ENCODE measurements at regions not wholly inside any gene's neighbourhood (a gene's known extent, or its start where the extent isn't known, plus 50 kb on each side); places are given as distances from the start of the nearest gene placed in this dataset.
"Not testable (repeated sequence)": the region's sequence is repeated elsewhere in the genome, so short reads cannot be mapped to it uniquely, and the experiment has no call there.

DNA sequence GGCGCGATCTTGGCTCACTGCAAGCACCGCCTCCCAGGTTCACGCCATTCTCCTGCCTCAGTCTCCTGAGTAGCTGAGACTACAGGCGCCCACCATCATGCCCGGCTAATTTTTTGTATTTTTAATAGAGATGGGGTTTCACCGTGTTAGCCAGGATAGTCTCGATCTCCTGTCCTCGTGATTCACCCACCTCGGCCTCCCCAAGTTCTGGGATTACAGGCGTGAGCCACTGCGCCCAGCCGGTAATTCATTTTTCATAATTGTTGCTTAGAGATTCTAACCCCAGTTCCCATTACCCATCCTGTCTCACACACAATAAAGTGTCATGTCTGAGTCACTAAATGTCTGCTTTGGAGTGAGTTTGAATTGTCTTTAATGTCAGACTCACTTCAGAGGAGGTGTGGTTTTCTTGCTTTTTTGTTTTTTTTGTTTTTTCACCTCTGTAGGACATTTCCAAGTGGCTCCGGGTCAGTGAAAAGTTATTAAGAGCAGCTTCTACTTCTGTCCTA, 281.2 kb upstream of the FAM240B start:
- H2AFZ ChIP-seq (ENCODE audit: low read depth, low read length); H3K9ac ChIP-seq (replicated peaks; ENCODE audit: extremely low read depth, insufficient read depth, low read length); H3K36me3 ChIP-seq (ENCODE audit: control insufficient read depth in 2 of 2, extremely low read depth in 1 of 2, insufficient read depth in 2 of 2, low read length in 2 of 2); H3K4me3 ChIP-seq (replicated peaks in 1 of 3; ENCODE audit: insufficient read depth in 1 of 3, low read depth in 1 of 3, low read length in 3 of 3); H3K79me2 ChIP-seq (ENCODE audit: control insufficient read depth, insufficient read depth, low read length); H3K4me1 ChIP-seq (ENCODE audit: control insufficient read depth, extremely low read depth, insufficient read depth, low read length); intact Hi-C loops (cut with micrococcal nuclease); DNase-seq (ENCODE audit: low read depth, low spot score); dilution Hi-C loops (cut with MboI; ENCODE audit: extremely low pct_ligation_motif_present, low sequenced_read_pairs); H3K4me2 ChIP-seq (ENCODE audit: insufficient read depth, low read length); H4K20me1 ChIP-seq (replicated peaks; ENCODE audit: control insufficient read depth, extremely low read depth, insufficient read depth, low read length); BruUV-seq (replicated peaks); H3K27me3 ChIP-seq (ENCODE audit: control insufficient read depth in 2 of 2, insufficient read depth in 2 of 2, low read length in 2 of 2); CTCF ChIA-PET; H3K27ac ChIP-seq (ENCODE audit: insufficient read depth, low read depth, low read length); FAIRE-seq; POLR2A ChIA-PET; H3K9me1 ChIP-seq (replicated peaks; ENCODE audit: control insufficient read depth, extremely low read depth, insufficient read depth, low read length); H3K9me3 ChIP-seq (replicated peaks; ENCODE audit: control insufficient read depth, insufficient read depth, low read length): not testable (repeated sequence)

- H3K4me3 ChIP-seq (replicated peaks in 1 of 3; ENCODE audit: insufficient read depth in 1 of 3, low read depth in 1 of 3, low read length in 3 of 3); dilution Hi-C loops (cut with MboI; ENCODE audit: extremely low pct_ligation_motif_present, low sequenced_read_pairs); DNase-seq (ENCODE audit: low read depth, low spot score); H3K4me1 ChIP-seq (ENCODE audit: control insufficient read depth, extremely low read depth, insufficient read depth, low read length); H2AFZ ChIP-seq (ENCODE audit: low read depth, low read length); BruUV-seq (replicated peaks); H4K20me1 ChIP-seq (replicated peaks; ENCODE audit: control insufficient read depth, extremely low read depth, insufficient read depth, low read length); H3K9ac ChIP-seq (replicated peaks; ENCODE audit: extremely low read depth, insufficient read depth, low read length); FAIRE-seq; intact Hi-C loops (cut with micrococcal nuclease); H3K27me3 ChIP-seq (ENCODE audit: control insufficient read depth in 2 of 2, insufficient read depth in 2 of 2, low read length in 2 of 2); H3K79me2 ChIP-seq (ENCODE audit: control insufficient read depth, insufficient read depth, low read length); POLR2A ChIA-PET; H3K27ac ChIP-seq (ENCODE audit: insufficient read depth, low read depth, low read length); H3K9me1 ChIP-seq (replicated peaks; ENCODE audit: control insufficient read depth, extremely low read depth, insufficient read depth, low read length); H3K4me2 ChIP-seq (ENCODE audit: insufficient read depth, low read length); H3K9me3 ChIP-seq (replicated peaks; ENCODE audit: control insufficient read depth, insufficient read depth, low read length); CTCF ChIA-PET; H3K36me3 ChIP-seq (ENCODE audit: control insufficient read depth in 2 of 2, extremely low read depth in 1 of 2, insufficient read depth in 2 of 2, low read length in 2 of 2): not testable (repeated sequence)
Measured at GRCh38 chr9:38999277-38999676, 279.3 kb upstream of the FAM240B start.

DNA sequence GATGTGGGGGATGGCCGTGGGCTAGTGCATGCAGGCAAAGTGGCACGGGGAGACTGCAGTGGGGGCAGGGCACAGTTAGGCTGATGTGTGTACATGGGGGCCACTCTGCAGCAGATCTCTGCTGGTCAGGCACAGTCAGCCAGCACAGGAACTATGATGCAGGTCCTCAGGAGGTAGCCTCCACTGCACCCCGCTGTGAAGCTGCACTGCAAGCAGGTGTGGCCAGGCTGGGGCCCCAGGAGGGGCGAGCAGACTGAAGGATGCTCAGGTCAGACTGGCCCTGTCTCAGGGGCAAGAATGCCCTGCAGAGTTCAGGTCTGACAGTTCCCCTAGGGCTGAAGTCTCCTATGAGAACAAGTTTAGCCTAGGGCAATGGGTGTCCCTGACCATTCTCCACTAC, 273.8 kb upstream of the FAM240B start:
- BruUV-seq (replicated peaks); FAIRE-seq; POLR2A ChIA-PET: not testable (repeated sequence)

DNA sequence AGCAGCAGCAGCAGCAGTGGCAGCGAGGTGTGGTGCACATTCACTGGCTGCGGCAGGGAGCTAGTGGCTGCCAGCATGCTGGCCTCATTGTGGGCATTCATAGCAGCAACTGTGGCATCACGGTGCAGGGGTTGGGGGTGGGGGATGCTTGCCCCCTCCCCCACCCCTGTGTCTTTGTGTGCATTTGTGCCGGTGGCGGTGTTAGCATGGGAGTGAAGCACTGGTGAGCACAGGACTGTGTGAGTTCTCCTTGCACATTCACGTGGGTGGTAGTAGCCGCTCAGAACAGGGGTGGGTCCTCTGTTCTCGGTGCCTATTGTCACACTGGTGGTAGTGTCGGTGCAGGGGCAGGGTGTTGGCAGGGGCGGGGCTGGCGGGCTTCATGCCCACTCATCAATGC, 273.2 kb upstream of the FAM240B start:
- DNase-seq (ENCODE audit: low read depth, low spot score); BruUV-seq (replicated peaks); POLR2A ChIA-PET; intact Hi-C loops (cut with micrococcal nuclease); H3K9me3 ChIP-seq (replicated peaks; ENCODE audit: control insufficient read depth, insufficient read depth, low read length); H3K27me3 ChIP-seq (ENCODE audit: control insufficient read depth in 2 of 2, insufficient read depth in 2 of 2, low read length in 2 of 2); H3K9ac ChIP-seq (replicated peaks; ENCODE audit: extremely low read depth, insufficient read depth, low read length); H3K4me2 ChIP-seq (ENCODE audit: insufficient read depth, low read length); H3K79me2 ChIP-seq (ENCODE audit: control insufficient read depth, insufficient read depth, low read length); H3K4me3 ChIP-seq (replicated peaks in 1 of 3; ENCODE audit: insufficient read depth in 1 of 3, low read depth in 1 of 3, low read length in 3 of 3); dilution Hi-C loops (cut with MboI; ENCODE audit: extremely low pct_ligation_motif_present, low sequenced_read_pairs); H3K36me3 ChIP-seq (ENCODE audit: control insufficient read depth in 2 of 2, extremely low read depth in 1 of 2, insufficient read depth in 2 of 2, low read length in 2 of 2); H3K27ac ChIP-seq (ENCODE audit: insufficient read depth, low read depth, low read length); H2AFZ ChIP-seq (ENCODE audit: low read depth, low read length); H4K20me1 ChIP-seq (replicated peaks; ENCODE audit: control insufficient read depth, extremely low read depth, insufficient read depth, low read length); H3K4me1 ChIP-seq (ENCODE audit: control insufficient read depth, extremely low read depth, insufficient read depth, low read length); CTCF ChIA-PET; H3K9me1 ChIP-seq (replicated peaks; ENCODE audit: control insufficient read depth, extremely low read depth, insufficient read depth, low read length); FAIRE-seq: not testable (repeated sequence)

More for the DNA sequence above, 273.8 kb upstream of the FAM240B start:
- H3K9me1 ChIP-seq (replicated peaks; ENCODE audit: control insufficient read depth, extremely low read depth, insufficient read depth, low read length); H3K9me3 ChIP-seq (replicated peaks; ENCODE audit: control insufficient read depth, insufficient read depth, low read length); H3K79me2 ChIP-seq (ENCODE audit: control insufficient read depth, insufficient read depth, low read length); H3K36me3 ChIP-seq (ENCODE audit: control insufficient read depth in 2 of 2, extremely low read depth in 1 of 2, insufficient read depth in 2 of 2, low read length in 2 of 2); H3K4me3 ChIP-seq (replicated peaks in 1 of 3; ENCODE audit: insufficient read depth in 1 of 3, low read depth in 1 of 3, low read length in 3 of 3); dilution Hi-C loops (cut with MboI; ENCODE audit: extremely low pct_ligation_motif_present, low sequenced_read_pairs); intact Hi-C loops (cut with micrococcal nuclease); DNase-seq (ENCODE audit: low read depth, low spot score); H3K27ac ChIP-seq (ENCODE audit: insufficient read depth, low read depth, low read length); H4K20me1 ChIP-seq (replicated peaks; ENCODE audit: control insufficient read depth, extremely low read depth, insufficient read depth, low read length); H3K4me1 ChIP-seq (ENCODE audit: control insufficient read depth, extremely low read depth, insufficient read depth, low read length); H3K9ac ChIP-seq (replicated peaks; ENCODE audit: extremely low read depth, insufficient read depth, low read length); H2AFZ ChIP-seq (ENCODE audit: low read depth, low read length); H3K27me3 ChIP-seq (ENCODE audit: control insufficient read depth in 2 of 2, insufficient read depth in 2 of 2, low read length in 2 of 2); CTCF ChIA-PET; H3K4me2 ChIP-seq (ENCODE audit: insufficient read depth, low read length): not testable (repeated sequence)
